AG10803 (cell line): ENCODE measurements at regions not wholly inside any gene's neighbourhood (a gene's known extent, or its start where the extent isn't known, plus 50 kb on each side); places are given as distances from the start of the nearest gene placed in this dataset.
"Not testable (repeated sequence)": the region's sequence is repeated elsewhere in the genome, so short reads cannot be mapped to it uniquely, and the experiment has no call there.

Experiments
- DNase-seq: peaks from one replicate; pipeline ENCODE4 v3.0.0; 2010; ENCODE audit warnings: low read depth
- H3K4me3 ChIP-seq: 2 replicates; pipeline ENCODE4 v1.5.1; 2011; ENCODE audit warnings: mild to moderate bottlenecking, low read length, control low read depth
- TF ChIP-seq, protein P1 (sequence below): conservative IDR thresholded peaks from 2 replicates; pipeline ENCODE4 v1.5.1; 2011; ENCODE audit warnings: mild to moderate bottlenecking, low read length, control low read depth, inconsistent platforms

DNA sequence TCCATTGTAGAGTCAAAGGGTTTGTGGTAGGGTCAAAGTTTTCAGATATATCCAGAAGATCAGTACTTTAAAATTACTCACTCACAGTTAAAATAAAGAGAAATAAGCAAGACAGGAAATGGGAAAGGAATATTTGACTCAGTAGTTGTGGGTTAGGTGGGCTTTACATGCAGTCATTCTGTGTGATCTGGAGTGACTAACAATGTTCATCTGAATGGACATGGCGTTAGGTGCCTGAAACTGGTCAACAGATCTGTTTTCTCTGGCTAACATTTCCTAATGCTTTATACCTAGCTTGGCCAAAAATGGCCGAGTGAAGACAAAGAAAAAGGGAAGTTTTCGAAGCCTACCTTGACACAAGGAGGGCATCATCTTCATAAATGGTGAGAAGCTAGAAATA lies 133.4 kb upstream of the SATB1 start:
- no peak for DNase-seq
- no peak overlapping the region for H3K4me3 ChIP-seq
- TF ChIP-seq, protein P1, sequence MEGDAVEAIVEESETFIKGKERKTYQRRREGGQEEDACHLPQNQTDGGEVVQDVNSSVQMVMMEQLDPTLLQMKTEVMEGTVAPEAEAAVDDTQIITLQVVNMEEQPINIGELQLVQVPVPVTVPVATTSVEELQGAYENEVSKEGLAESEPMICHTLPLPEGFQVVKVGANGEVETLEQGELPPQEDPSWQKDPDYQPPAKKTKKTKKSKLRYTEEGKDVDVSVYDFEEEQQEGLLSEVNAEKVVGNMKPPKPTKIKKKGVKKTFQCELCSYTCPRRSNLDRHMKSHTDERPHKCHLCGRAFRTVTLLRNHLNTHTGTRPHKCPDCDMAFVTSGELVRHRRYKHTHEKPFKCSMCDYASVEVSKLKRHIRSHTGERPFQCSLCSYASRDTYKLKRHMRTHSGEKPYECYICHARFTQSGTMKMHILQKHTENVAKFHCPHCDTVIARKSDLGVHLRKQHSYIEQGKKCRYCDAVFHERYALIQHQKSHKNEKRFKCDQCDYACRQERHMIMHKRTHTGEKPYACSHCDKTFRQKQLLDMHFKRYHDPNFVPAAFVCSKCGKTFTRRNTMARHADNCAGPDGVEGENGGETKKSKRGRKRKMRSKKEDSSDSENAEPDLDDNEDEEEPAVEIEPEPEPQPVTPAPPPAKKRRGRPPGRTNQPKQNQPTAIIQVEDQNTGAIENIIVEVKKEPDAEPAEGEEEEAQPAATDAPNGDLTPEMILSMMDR: no peak

DNA sequence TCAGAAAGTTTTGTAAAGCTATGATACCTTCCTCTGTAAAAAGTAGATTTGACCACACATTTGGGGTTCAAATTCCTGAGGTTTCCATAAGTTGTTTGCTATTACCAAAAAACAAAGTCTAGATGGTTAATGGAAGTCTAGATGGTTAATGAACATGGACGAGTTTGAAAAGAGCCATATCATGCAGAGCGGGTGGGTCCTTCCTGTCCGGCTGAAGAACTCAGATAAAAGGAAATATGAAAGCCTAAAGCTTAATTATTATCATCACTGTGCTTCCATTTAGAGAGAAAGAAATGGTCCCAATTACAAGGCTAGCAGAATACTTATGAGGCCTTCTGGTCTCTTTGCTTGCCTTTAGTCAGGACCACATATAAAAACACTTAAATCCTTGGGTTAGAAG lies 132.1 kb upstream of the SATB1 start:
- no peak overlapping the region for H3K4me3 ChIP-seq
- DNase-seq: no peak
- TF ChIP-seq, protein P1: no peak

DNA sequence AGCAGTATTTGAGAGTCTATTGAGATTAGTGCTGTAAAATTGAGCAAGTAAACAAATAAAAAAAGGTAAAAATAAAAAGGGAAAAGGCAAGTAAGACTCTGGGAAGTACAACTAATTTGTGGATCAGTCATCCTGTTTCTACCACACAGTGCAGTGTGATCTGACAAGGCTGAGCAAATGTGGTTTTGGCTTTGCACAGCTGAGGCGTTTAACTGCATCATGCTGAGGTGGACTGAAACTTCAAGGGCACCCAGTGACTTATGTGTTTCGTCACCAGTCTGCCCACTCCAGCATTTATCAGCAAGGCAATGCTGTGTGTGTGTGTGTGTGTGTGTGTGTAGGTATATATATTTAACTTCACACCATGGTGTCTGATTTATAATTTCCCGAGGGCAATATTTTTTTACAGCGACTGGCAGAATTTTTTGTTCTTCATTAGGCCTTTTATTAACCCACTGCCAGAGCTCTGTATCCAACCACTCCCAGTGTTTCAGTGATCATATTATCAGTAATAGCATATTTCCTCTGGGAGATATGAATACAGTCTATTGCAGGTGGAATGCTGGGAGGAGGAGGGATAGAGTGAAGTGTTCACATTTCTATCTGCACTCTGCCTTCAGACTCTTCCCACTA lies 131.5 kb upstream of the SATB1 start:
- no peak overlapping the region for H3K4me3 ChIP-seq
- TF ChIP-seq, protein P1: no peak
- DNase-seq: no peak

DNA sequence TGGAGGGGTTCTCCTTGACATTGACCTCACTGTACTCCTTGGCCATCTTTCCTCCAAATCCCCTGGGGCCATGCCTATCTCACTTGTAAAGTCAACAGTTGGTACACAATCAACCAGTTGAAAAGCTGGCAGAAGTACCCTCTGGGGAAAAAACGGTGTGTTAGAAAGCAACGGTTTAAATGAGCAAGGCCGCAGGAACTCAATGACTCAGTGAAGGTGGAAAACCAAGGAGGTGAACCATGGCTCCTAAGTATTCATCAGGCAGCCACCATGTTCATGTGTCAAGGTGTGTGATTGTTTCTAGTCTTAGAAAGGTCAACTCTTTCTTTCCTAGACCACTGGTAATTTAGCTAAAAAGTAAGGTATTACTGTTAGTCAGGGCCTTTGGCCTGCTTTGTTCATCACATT lies 130.9 kb upstream of the SATB1 start:
- no peak for DNase-seq
- no peak overlapping the region for H3K4me3 ChIP-seq
- TF ChIP-seq, protein P1: no peak

DNA sequence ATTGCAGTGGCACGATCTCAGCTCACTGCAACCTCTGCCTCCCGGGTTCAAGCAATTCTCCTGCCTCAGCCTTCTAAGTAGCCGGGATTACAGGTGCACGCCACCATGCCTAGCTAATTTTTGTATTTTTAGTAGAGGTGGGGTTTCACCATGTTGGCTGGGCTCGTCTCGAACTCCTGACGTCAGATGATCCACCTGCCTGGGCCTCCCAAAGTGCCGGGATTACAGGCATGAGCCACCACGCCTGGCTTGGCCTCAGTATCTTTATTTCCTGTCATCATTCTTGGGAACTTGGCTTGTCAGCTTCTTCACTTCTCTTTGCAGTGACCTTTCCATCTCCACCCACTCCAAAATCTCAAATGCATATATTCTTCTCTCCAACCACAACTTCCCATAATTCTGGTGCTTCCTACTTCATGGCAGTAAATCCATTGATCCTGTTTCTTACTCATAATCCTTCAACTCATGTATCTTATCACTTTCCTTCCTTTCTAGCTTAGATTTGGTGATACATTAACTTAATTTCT lies 127.5 kb upstream of the SATB1 start:
- not testable (repeated sequence) for H3K4me3 ChIP-seq

DNA sequence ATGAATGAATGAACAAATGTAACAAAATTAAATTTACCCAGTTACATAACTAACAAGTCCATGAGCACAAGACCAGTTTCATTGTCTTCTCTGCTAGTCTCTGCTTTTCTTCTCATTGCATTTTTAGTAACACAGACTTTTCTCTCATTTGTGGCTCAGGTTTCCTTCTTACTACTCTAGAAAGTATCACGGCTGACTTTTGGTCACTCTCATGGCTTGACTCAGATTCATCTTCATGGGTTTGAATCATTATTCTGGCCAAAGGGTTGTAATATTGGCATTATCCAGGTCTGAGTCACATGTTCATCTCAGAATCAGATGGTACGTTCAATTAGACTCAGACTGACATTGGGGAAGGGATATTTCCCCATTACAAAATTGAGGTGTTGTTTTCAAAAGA lies 121.5 kb upstream of the SATB1 start:
- no peak overlapping the region for H3K4me3 ChIP-seq
- TF ChIP-seq, protein P1: no peak
- DNase-seq: no peak

More for the DNA sequence above, 127.5 kb upstream of the SATB1 start:
- DNase-seq: not testable (repeated sequence)

DNA sequence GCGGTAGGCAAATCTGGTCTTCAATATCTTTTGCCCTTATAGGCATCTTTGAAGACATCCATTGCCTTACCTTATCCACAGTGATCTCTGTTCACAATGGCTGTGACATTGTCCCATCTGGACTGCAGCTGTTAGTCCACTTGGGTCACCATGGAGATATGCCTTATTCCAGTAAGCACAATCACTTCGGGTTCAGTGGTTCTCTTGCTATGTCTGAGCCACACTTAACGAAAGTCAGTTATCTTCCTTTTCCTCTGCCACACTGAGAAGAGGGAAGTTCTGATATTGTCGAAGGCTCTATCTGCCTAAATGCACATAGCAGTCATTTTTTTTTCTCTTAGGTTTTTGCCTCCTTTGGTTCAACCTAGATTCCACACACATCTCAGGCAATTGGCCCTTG lies 119.0 kb upstream of the SATB1 start:
- no peak for DNase-seq
- H3K4me3 ChIP-seq: no peak overlapping the region
- TF ChIP-seq, protein P1: no peak
